Activated CD8-positive, alpha-beta memory T cell treated with anti-CD3 and anti-CD28 coated beads, Interleukin-2, amount 50 U/mL, for 48 hours (primary cell): ENCODE measurements at regions not wholly inside any gene's neighbourhood (a gene's known extent, or its start where the extent isn't known, plus 50 kb on each side); places are given as distances from the start of the nearest gene placed in this dataset.

Experiments
- DNase-seq: peaks from one replicate; pipeline ENCODE4 v3.0.0-alpha.2; 2020

- DNase-seq = no peak
Measured at GRCh38 chr12:123100882-123101281, 50.0 kb downstream of the PITPNM2 start.

GRCh38 chr12:123100450-123100849 lies 50.4 kb downstream of the PITPNM2 start:
- no peak for DNase-seq

- DNase-seq = no peak
Measured at GRCh38 chr12:123099560-123100192, 51.2 kb downstream of the PITPNM2 start.

GRCh38 chr12:123098780-123099179 lies 52.1 kb downstream of the PITPNM2 start:
- DNase-seq = no peak

- DNase-seq = no peak
Measured at GRCh38 chr12:123097561-123098084, 53.3 kb downstream of the PITPNM2 start.

GRCh38 chr12:123096741-123097140 lies 54.1 kb downstream of the PITPNM2 start:
- DNase-seq = no peak

- DNase-seq = no peak
Measured at GRCh38 chr12:123096182-123096581, 54.7 kb downstream of the PITPNM2 start.

- no peak for DNase-seq
Measured at GRCh38 chr12:123095078-123095881, 55.6 kb downstream of the PITPNM2 start.

GRCh38 chr12:123094349-123095077 lies 56.4 kb downstream of the PITPNM2 start:
- DNase-seq = no peak

- DNase-seq = no peak
Measured at GRCh38 chr12:123092866-123093265, 58.0 kb downstream of the PITPNM2 start.

GRCh38 chr12:123091230-123092150 lies 59.4 kb downstream of the PITPNM2 start:
- no peak for DNase-seq

GRCh38 chr12:123089631-123090353 lies 61.1 kb downstream of the PITPNM2 start:
- DNase-seq = no peak

GRCh38 chr12:123089140-123089539 lies 61.8 kb downstream of the PITPNM2 start:
- no peak for DNase-seq

- DNase-seq = no peak
Measured at GRCh38 chr12:123085730-123086487, 65.0 kb downstream of the PITPNM2 start.

- no peak for DNase-seq
Measured at GRCh38 chr12:123085066-123085465, 65.8 kb downstream of the PITPNM2 start.

- no peak for DNase-seq
Measured at GRCh38 chr12:123083661-123084571, 67.0 kb downstream of the PITPNM2 start.

GRCh38 chr12:123080634-123081033 lies 70.3 kb downstream of the PITPNM2 start:
- DNase-seq = no peak

GRCh38 chr12:123078531-123079155 lies 72.2 kb downstream of the PITPNM2 start:
- DNase-seq = no peak

- DNase-seq = no peak
Measured at GRCh38 chr12:123078120-123078465, 72.8 kb downstream of the PITPNM2 start.
